ENCODE measurements at regions not wholly inside any gene's neighbourhood (a gene's known extent, or its start where the extent isn't known, plus 50 kb on each side); places are given as distances from the start of the nearest gene placed in this dataset.

- WGBS, 3 donors = 52 to 57% (median 54%) methylated on average over 6 of the region's 6 CpGs
- H3K27me3 ChIP-seq (ENCODE audit: insufficient read depth in 3 of 3, low read length in 2 of 3) = no peaks in the 10 kb centered on the region
- intact Hi-C loops (cut with DNase I) = no loop called here
- no peaks in the 10 kb centered on the region for H3K4me1 ChIP-seq
- H3K9me3 ChIP-seq = no peaks in the 10 kb centered on the region
- no peak for DNase-seq
- H3K36me3 ChIP-seq (ENCODE audit: insufficient read depth in 1 of 2, low read depth in 1 of 2) = no peaks in the 10 kb centered on the region
- no peak overlapping the region for H3K4me3 ChIP-seq
- no peak overlapping the region for H3K27ac ChIP-seq
- TF ChIP-seq CTCF (IDR thresholded peaks at IDR 0.05) = no peak
- no peak for ATAC-seq
These were observed 473.0 kb downstream of the CD83 start for GRCh38 chr6:14590586-14590985.

GRCh38 chr6:14591998-14592397 lies 474.4 kb downstream of the CD83 start:
- H3K9me3 ChIP-seq = no peaks in the 10 kb centered on the region
- 75 to 89% (median 87%) methylated on average over 1 of the region's 1 CpG for WGBS, 3 donors
- ATAC-seq (no peak), DNase-seq (no peak)
- H3K27ac ChIP-seq = no peak overlapping the region
- no peaks in the 10 kb centered on the region for H3K36me3 ChIP-seq (ENCODE audit: insufficient read depth in 1 of 2, low read depth in 1 of 2)
- TF ChIP-seq CTCF (IDR thresholded peaks at IDR 0.05) = no peak
- no peaks in the 10 kb centered on the region for H3K4me1 ChIP-seq
- intact Hi-C loops (cut with DNase I) = no loop called here
- H3K27me3 ChIP-seq (ENCODE audit: insufficient read depth in 3 of 3, low read length in 2 of 3) = no peaks in the 10 kb centered on the region
- no peak overlapping the region for H3K4me3 ChIP-seq

GRCh38 chr6:14593286-14593685 lies 475.7 kb downstream of the CD83 start:
- no peak for ATAC-seq
- intact Hi-C loops (cut with DNase I) = no loop called here
- no peak for DNase-seq
- Histone ChIP-seq H3K9me3 (no peaks in the 10 kb centered on the region), H3K36me3 (ENCODE audit: insufficient read depth in 1 of 2, low read depth in 1 of 2) (no peaks in the 10 kb centered on the region), H3K4me1 (no peaks in the 10 kb centered on the region), H3K27me3 (ENCODE audit: insufficient read depth in 3 of 3, low read length in 2 of 3) (no peaks in the 10 kb centered on the region), H3K27ac (no peak overlapping the region), H3K4me3 (no peak overlapping the region)
- 73 to 76% (median 75%) methylated on average over 4 of the region's 4 CpGs for WGBS, 3 donors
- TF ChIP-seq CTCF (IDR thresholded peaks at IDR 0.05) = no peak

- H3K27me3 ChIP-seq (ENCODE audit: insufficient read depth in 3 of 3, low read length in 2 of 3) = no peaks in the 10 kb centered on the region
- ATAC-seq = no peak
- no peak for DNase-seq
- intact Hi-C loops (cut with DNase I) = no loop called here
- no peak overlapping the region for H3K27ac ChIP-seq
- TF ChIP-seq CTCF (IDR thresholded peaks at IDR 0.05) = no peak
- no peak overlapping the region for H3K4me3 ChIP-seq
- H3K36me3 ChIP-seq (ENCODE audit: insufficient read depth in 1 of 2, low read depth in 1 of 2) = no peaks in the 10 kb centered on the region
- H3K9me3 ChIP-seq = no peaks in the 10 kb centered on the region
- 49 to 89% (median 62%) methylated on average over 2 of the region's 2 CpGs for WGBS, 3 donors
- H3K4me1 ChIP-seq = no peaks in the 10 kb centered on the region
These were observed 478.2 kb downstream of the CD83 start for GRCh38 chr6:14595751-14596150.

GRCh38 chr6:14596410-14596809 lies 478.8 kb downstream of the CD83 start:
- H3K4me1 ChIP-seq = no peaks in the 10 kb centered on the region
- H3K27ac ChIP-seq = no peak overlapping the region
- 88 to 96% (median 94%) methylated on average over 4 of the region's 4 CpGs for WGBS, 3 donors
- H3K4me3 ChIP-seq = no peak overlapping the region
- ATAC-seq (no peak), DNase-seq (peak in 1 of 2 donors; percentile 31)
- no peaks in the 10 kb centered on the region for H3K36me3 ChIP-seq (ENCODE audit: insufficient read depth in 1 of 2, low read depth in 1 of 2)
- H3K9me3 ChIP-seq = no peaks in the 10 kb centered on the region
- intact Hi-C loops (cut with DNase I) = no loop called here
- no peak for TF ChIP-seq CTCF (IDR thresholded peaks at IDR 0.05)
- no peaks in the 10 kb centered on the region for H3K27me3 ChIP-seq (ENCODE audit: insufficient read depth in 3 of 3, low read length in 2 of 3)
